HCT116 (cell line): ENCODE measurements at regions not wholly inside any gene's neighbourhood (a gene's known extent, or its start where the extent isn't known, plus 50 kb on each side); places are given as distances from the start of the nearest gene placed in this dataset.

Experiments used
- ATAC-seq: fragments of 200-7000 bp; cut with Tn5 transposase; 2 replicates; pipeline ENCODE4 v1.9.1; 2020; ENCODE audit warnings: mild to moderate bottlenecking, moderate library complexity
- BruUV-seq: library from RNA; stranded (reverse); fragments of 400-500 nt; replicated peaks from 2 replicates; lab custom pipeline; 2021; lab: Mats Ljungman, UMichigan
- CTCF ChIA-PET: fragments of 300-600 bp; sonication (Branson Sonifier 250); formaldehyde crosslinking; loops from one replicate; lab custom pipeline; 2021; ENCODE audit warnings: antibody characterized with exemption; lab: Charles Lee
- POLR2A ChIA-PET: fragments of 300-600, 350-600 bp; sonication (Branson Sonifier 250); formaldehyde crosslinking; loops from one replicate; lab custom pipeline; 2021; ENCODE audit warnings: antibody characterized with exemption; lab: Charles Lee
- RAD21 ChIA-PET, 2 experiments: fragments of 300-600 bp; sonication (Branson Sonifier 250); formaldehyde crosslinking; loops; one replicate each; lab custom pipeline; 2023; ENCODE audit warnings: low total read pairs in 2 of 2; ENCODE audit not compliant: uncharacterized antibody in 2 of 2, unreplicated experiment in 2 of 2, low non-redundant PET in 1 of 2; lab: Charles Lee
- DNase-seq: peaks from one replicate; pipeline ENCODE4 v3.0.0-alpha.2; 2010; ENCODE audit warnings: low read depth, low spot score
- H2AFZ ChIP-seq: fragments of 200-600 bp; shearing (Covaris generic), sonication (generic); 2 replicates; pipeline ENCODE4 v1.6.1; 2017; ENCODE audit warnings: low read depth, mixed run types, mixed read lengths, antibody characterized with exemption, low read length; ENCODE audit not compliant: poor library complexity, severe bottlenecking
- H3K27ac ChIP-seq: 2 replicates; pipeline ENCODE4 v1.5.1; 2012; ENCODE audit warnings: low read depth, low read length
- H3K27me3 ChIP-seq: fragments of 200-600 bp; sonication (generic); 2 replicates; pipeline ENCODE4 v1.6.1; 2016; ENCODE audit warnings: mixed run types, low read length, mixed read lengths; ENCODE audit not compliant: insufficient read depth
- H3K36me3 ChIP-seq, 2 experiments: fragments of 200-500 bp in 1 of 2; fragments of 200-600 bp in 1 of 2; sonication (Bioruptor generic) in 1 of 2; sonication (generic) in 1 of 2; 2 replicates each; pipeline versions ENCODE4 v1.5.1 to v1.6.1; 2014 to 2016; ENCODE audit warnings: low read length in 2 of 2, inconsistent platforms in 1 of 2, mixed read lengths in 1 of 2, mixed run types in 1 of 2; ENCODE audit not compliant: insufficient read depth in 2 of 2, control insufficient read depth in 1 of 2
- H3K4me1 ChIP-seq, 2 experiments: fragments of 200-600 bp in 1 of 2; sonication (generic) in 1 of 2; 2 replicates each; pipeline versions ENCODE4 v1.5.1 to v1.6.1; 2012 to 2017; ENCODE audit warnings: low read length in 2 of 2, inconsistent platforms in 1 of 2, mild to moderate bottlenecking in 1 of 2, mixed read lengths in 1 of 2, mixed run types in 1 of 2, moderate library complexity in 1 of 2; ENCODE audit not compliant: insufficient read depth in 2 of 2, control insufficient read depth in 1 of 2
- H3K4me2 ChIP-seq: fragments of 200-600 bp; sonication (generic); 2 replicates; pipeline ENCODE4 v1.6.1; 2017; ENCODE audit warnings: mixed run types, low read length, mixed read lengths
- H3K4me3 ChIP-seq, 2 experiments: fragments of 200-600 bp in 1 of 2; sonication (generic) in 1 of 2; replicated peaks in 1 of 2; 2 replicates each; pipeline ENCODE4 v1.5.1; 2011 to 2016; ENCODE audit warnings: low read length in 2 of 2, control low read depth in 1 of 2, low read depth in 1 of 2, mild to moderate bottlenecking in 1 of 2, mixed read lengths in 1 of 2, mixed run types in 1 of 2
- H3K79me2 ChIP-seq: fragments of 200-600 bp; sonication (generic); 2 replicates; pipeline ENCODE4 v1.6.1; 2017; ENCODE audit warnings: mild to moderate bottlenecking, mixed run types, low read length, moderate library complexity, mixed read lengths; ENCODE audit not compliant: insufficient read depth
- H3K9ac ChIP-seq: fragments of 200-600 bp; sonication (generic); 2 replicates; pipeline ENCODE4 v1.6.1; 2016; ENCODE audit warnings: low read length, mixed read lengths
- H3K9me2 ChIP-seq: fragments of 200-600 bp; sonication (generic), shearing (Covaris generic); 2 replicates; pipeline ENCODE4 v1.6.1; 2017; ENCODE audit warnings: mixed run types, mild to moderate bottlenecking, moderate library complexity; ENCODE audit not compliant: insufficient read depth
- H3K9me3 ChIP-seq, 2 experiments: fragments of 200-500 bp in 1 of 2; fragments of 200-600 bp in 1 of 2; sonication (Bioruptor generic) in 1 of 2; sonication (generic) in 1 of 2; 2 replicates each; pipeline ENCODE4 v1.6.1; 2014 to 2017; ENCODE audit warnings: low read length in 2 of 2, mixed read lengths in 2 of 2, inconsistent platforms in 1 of 2, low read depth in 1 of 2, mild to moderate bottlenecking in 1 of 2, mixed run types in 1 of 2, moderate library complexity in 1 of 2; ENCODE audit not compliant: control insufficient read depth in 1 of 2, insufficient read depth in 1 of 2
- H4K20me1 ChIP-seq: fragments of 200-600 bp; sonication (generic), shearing (Covaris generic); 2 replicates; pipeline ENCODE4 v1.6.1; 2017; ENCODE audit warnings: mixed run types, mild to moderate bottlenecking, moderate library complexity; ENCODE audit not compliant: insufficient read depth
- CBX3 ChIP-seq: IDR thresholded peaks from 2 replicates; pipeline ENCODE4 v1.6.1; 2012; ENCODE audit warnings: low read depth
- EGR1 ChIP-seq: IDR thresholded peaks from 2 replicates; pipeline ENCODE4 v1.6.1; 2012; ENCODE audit warnings: low read depth
- ELF1 ChIP-seq: IDR thresholded peaks from 2 replicates; pipeline ENCODE4 v1.6.1; 2012; ENCODE audit warnings: low read depth, borderline replicate concordance
- EZH2 ChIP-seq: fragments of 200-600 bp; sonication (generic); IDR thresholded peaks from 2 replicates; pipeline ENCODE4 v1.6.1; 2017; ENCODE audit warnings: antibody characterized with exemption, mixed run types
- FOSL1 ChIP-seq: IDR thresholded peaks from 2 replicates; pipeline ENCODE4 v1.6.1; 2012; ENCODE audit warnings: low read depth
- JUND ChIP-seq: IDR thresholded peaks from 2 replicates; pipeline ENCODE4 v1.6.1; 2012
- POLR2A ChIP-seq: IDR thresholded peaks from 2 replicates; pipeline ENCODE4 v1.7.0; 2011; ENCODE audit warnings: borderline replicate concordance; ENCODE audit not compliant: insufficient read depth, insufficient read length; ENCODE audit errors: extremely low read depth
- POLR2AphosphoS5 ChIP-seq: IDR thresholded peaks from 2 replicates; pipeline ENCODE4 v1.6.1; 2011; ENCODE audit warnings: mild to moderate bottlenecking, low read depth, low read length, moderate library complexity
- RAD21 ChIP-seq: IDR thresholded peaks from 2 replicates; pipeline ENCODE4 v1.6.1; 2012; ENCODE audit warnings: low read depth, mild to moderate bottlenecking
- SIN3A ChIP-seq: IDR thresholded peaks from 2 replicates; pipeline ENCODE4 v1.6.1; 2012; ENCODE audit warnings: low read depth
- SP1 ChIP-seq: IDR thresholded peaks from 2 replicates; pipeline ENCODE4 v1.6.1; 2012; ENCODE audit warnings: low read depth
- SRF ChIP-seq: IDR thresholded peaks from 2 replicates; pipeline ENCODE4 v1.6.1; 2012; ENCODE audit warnings: low read depth
- TCF7L2 ChIP-seq: IDR thresholded peaks from 2 replicates; pipeline ENCODE4 v1.7.0; 2011; ENCODE audit warnings: borderline replicate concordance, inconsistent platforms; ENCODE audit not compliant: insufficient read depth, insufficient read length; ENCODE audit errors: extremely low read depth
- ZBTB33 ChIP-seq: IDR thresholded peaks from 2 replicates; pipeline ENCODE4 v1.6.1; 2011; ENCODE audit warnings: mild to moderate bottlenecking, low read length, moderate library complexity; ENCODE audit not compliant: insufficient replicate concordance; ENCODE audit errors: extremely low read depth
- ZFX ChIP-seq: fragments of 450-650 bp; IDR thresholded peaks from 2 replicates; pipeline ENCODE4 v1.6.1; 2017
- ZNF274 ChIP-seq: fragments of 200-500 bp; sonication (Bioruptor generic); IDR thresholded peaks from 2 replicates; pipeline ENCODE4 v1.6.1; 2014; ENCODE audit warnings: mild to moderate bottlenecking, low read depth, low read length, inconsistent platforms
- intact Hi-C: fragments of 100-400 bp; cut with micrococcal nuclease; formaldehyde crosslinking; loops from 2 replicates; pipeline ENCODE4 v1.10.0; 2022
- TF ChIP-seq, protein P1 (sequence below): IDR thresholded peaks from 2 replicates; pipeline ENCODE4 v1.6.1; 2012
- TF ChIP-seq, protein P2 (sequence below): IDR thresholded peaks from 2 replicates; pipeline ENCODE4 v1.6.1; 2012
- TF ChIP-seq, protein P3 (sequence below), 3 experiments: fragments of 200-600 bp in 1 of 3; sonication (generic) in 1 of 3; IDR thresholded peaks in 2 of 3; conservative IDR thresholded peaks in 1 of 3; 2 replicates each; pipeline ENCODE4 v1.5.1; 2012 to 2017; ENCODE audit warnings: low read depth in 2 of 3, low read length in 2 of 3, antibody characterized with exemption in 1 of 3, borderline replicate concordance in 1 of 3, control low read depth in 1 of 3, mild to moderate bottlenecking in 1 of 3, mixed read lengths in 1 of 3, mixed run types in 1 of 3, moderate library complexity in 1 of 3; ENCODE audit not compliant: insufficient read depth in 1 of 3

DNA sequence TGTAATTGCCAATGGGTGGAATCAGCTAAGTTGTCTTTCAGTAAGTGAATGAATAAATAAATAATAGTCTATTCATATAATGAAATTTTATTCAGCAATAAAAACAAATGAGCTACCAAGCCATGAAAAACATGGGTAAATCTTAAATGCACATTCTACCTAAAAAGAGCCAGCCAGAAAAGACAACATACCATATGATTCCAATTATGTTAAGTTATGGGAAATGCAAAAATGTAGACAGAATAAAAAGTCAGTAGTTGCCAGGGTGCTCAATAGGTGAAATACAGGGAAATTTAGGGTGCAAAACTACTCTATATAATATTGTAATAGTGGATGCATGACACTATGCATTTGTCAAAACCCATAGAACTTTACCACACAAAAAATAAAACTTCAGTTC is 277.2 kb upstream of the EPHA6 start (continued):
- TF ChIP-seq, protein P1, sequence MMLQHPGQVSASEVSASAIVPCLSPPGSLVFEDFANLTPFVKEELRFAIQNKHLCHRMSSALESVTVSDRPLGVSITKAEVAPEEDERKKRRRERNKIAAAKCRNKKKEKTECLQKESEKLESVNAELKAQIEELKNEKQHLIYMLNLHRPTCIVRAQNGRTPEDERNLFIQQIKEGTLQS = no peak
- no peak for TF ChIP-seq JUND
- TF ChIP-seq EZH2 = no peak
- TF ChIP-seq SP1 = no peak
- TF ChIP-seq SIN3A = no peak
- TF ChIP-seq ZNF274 = no peak

- no peaks in the 10 kb centered on the region for H3K36me3 ChIP-seq
- no peak overlapping the region for H3K27ac ChIP-seq
- POLR2A ChIA-PET = no interaction called here
- no peak overlapping the region for H3K9ac ChIP-seq
- no TSS peak for BruUV-seq
- H4K20me1 ChIP-seq = no peaks in the 10 kb centered on the region
- TF ChIP-seq, protein P1 = no peak
- TF ChIP-seq ZBTB33 = no peak
- TF ChIP-seq SRF = no peak
- no peak for TF ChIP-seq CBX3
- TF ChIP-seq, protein P2, sequence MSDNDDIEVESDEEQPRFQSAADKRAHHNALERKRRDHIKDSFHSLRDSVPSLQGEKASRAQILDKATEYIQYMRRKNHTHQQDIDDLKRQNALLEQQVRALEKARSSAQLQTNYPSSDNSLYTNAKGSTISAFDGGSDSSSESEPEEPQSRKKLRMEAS = no peak
- no peak for TF ChIP-seq ZFX
- TF ChIP-seq, protein P3, sequence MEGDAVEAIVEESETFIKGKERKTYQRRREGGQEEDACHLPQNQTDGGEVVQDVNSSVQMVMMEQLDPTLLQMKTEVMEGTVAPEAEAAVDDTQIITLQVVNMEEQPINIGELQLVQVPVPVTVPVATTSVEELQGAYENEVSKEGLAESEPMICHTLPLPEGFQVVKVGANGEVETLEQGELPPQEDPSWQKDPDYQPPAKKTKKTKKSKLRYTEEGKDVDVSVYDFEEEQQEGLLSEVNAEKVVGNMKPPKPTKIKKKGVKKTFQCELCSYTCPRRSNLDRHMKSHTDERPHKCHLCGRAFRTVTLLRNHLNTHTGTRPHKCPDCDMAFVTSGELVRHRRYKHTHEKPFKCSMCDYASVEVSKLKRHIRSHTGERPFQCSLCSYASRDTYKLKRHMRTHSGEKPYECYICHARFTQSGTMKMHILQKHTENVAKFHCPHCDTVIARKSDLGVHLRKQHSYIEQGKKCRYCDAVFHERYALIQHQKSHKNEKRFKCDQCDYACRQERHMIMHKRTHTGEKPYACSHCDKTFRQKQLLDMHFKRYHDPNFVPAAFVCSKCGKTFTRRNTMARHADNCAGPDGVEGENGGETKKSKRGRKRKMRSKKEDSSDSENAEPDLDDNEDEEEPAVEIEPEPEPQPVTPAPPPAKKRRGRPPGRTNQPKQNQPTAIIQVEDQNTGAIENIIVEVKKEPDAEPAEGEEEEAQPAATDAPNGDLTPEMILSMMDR (IDR thresholded peaks at IDR 0.05 in 2 of 3, conservative IDR thresholded peaks at IDR 0.05 in 1 of 3; ENCODE audit: borderline replicate concordance in 1 of 3, insufficient read depth in 1 of 3, low read depth in 2 of 3, low read length in 2 of 3) = no peak
- no peak for TF ChIP-seq TCF7L2
- no peak for TF ChIP-seq ZNF274
- TF ChIP-seq POLR2A = no peak
- TF ChIP-seq EGR1 = no peak
- TF ChIP-seq RAD21 = no peak
- TF ChIP-seq POLR2AphosphoS5 = no peak
- TF ChIP-seq SP1 = no peak
- TF ChIP-seq ELF1 = no peak
- TF ChIP-seq FOSL1 = no peak
- TF ChIP-seq, all 23 proteins: peak for 0
- no peaks in the 10 kb centered on the region for H3K27me3 ChIP-seq
- no peak overlapping the region for H3K4me3 ChIP-seq
- no peak for DNase-seq
- H3K4me2 ChIP-seq = no peak overlapping the region
- H3K9me3 ChIP-seq = peaks cover 3 to 5% of the 10 kb centered on the region in 2 experiments; a peak in 2 of 4 replicates
- no peaks in the 10 kb centered on the region for H3K9me2 ChIP-seq
- no peak for ATAC-seq
- H3K4me1 ChIP-seq = no peaks in the 10 kb centered on the region
- H3K79me2 ChIP-seq = no peaks in the 10 kb centered on the region
- intact Hi-C loops = no loop called here
- CTCF ChIA-PET = no interaction called here
- no peak overlapping the region for H2AFZ ChIP-seq
- RAD21 ChIA-PET = no interaction called here
Observed at GRCh38 chr3:96538186-96538585, 276.2 kb upstream of the EPHA6 start.
